NCI-H748 treated with DMSO at 0.1 percent for 48 hours (cell line): ENCODE measurements at regions not wholly inside any gene's neighbourhood (a gene's known extent, or its start where the extent isn't known, plus 50 kb on each side); places are given as distances from the start of the nearest gene placed in this dataset.
"Not testable (repeated sequence)": the region's sequence is repeated elsewhere in the genome, so short reads cannot be mapped to it uniquely, and the experiment has no call there.

Experiments
- DNase-seq: peaks from one replicate; lab custom pipeline; 2025; lab: John Stamatoyannopoulos, UW

DNA sequence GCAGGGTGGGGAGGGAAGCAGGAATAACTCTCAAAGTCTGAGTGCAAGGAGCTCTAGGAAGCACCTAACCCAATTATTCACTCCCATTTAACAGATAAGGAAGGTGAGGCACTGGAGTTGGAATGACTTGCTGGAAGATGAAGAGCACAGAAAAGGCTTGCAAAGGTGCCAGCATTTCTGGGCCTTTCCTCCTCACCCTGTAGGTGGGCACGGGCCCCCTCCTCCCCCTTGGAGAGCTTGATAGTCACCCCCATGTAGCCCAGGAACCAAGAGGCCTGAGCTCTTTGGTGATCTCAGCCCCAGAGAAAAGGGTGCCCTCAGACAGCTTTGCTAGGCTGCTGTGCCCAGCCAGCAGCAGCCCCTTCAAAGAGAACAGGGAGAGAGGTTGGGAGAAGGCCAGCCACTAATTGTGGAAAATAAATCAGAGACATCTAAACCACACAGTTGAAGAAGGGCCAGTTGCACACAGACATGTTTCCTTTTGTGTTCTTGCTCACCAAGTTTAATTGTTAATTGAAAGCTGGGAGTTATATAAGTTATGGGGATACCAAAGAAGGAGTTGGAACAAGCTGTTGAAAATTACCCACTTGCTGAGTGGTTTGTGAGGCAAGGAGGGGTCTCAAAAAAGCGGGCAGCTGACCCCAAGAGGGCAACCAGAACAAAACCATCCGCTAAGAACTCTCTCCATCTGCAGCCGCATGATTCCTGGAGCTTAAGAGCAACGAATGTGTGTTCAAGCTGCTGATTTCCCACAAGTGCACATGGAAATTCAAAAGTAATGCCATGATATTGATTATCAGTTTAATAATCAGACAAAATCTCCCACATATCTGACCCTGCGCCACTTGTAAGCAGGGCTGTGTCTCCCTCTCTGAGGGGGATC, 77.0 kb downstream of the MRPL14 start:
- no peak for DNase-seq

- no peak for DNase-seq
These were observed 77.9 kb downstream of the MRPL14 start for GRCh38 chr6:44049163-44049988.

GRCh38 chr6:44048277-44048676, 79.0 kb downstream of the MRPL14 start:
- DNase-seq: no peak

DNA sequence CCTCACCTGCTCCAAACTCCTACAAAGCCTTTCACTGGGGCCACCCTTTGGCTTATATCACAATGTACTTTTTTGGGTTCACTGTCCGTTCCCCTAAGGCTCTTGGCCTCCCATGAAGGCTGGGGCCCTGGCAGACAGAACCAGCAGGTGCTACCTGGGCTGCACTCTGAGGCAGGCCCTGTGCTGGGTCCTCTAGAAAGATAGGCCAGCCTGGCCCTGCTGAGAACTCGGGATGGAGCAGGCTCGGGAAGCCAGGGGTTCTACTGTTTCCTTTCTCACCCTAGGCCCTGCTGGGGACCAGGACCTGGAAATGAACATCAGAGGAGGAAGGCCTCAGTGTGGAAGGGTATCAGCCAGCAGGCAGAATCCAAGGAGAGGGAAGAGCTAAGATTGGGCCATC, 79.5 kb downstream of the MRPL14 start:
- DNase-seq: no peak

GRCh38 chr6:44047179-44047546, 80.1 kb downstream of the MRPL14 start:
- DNase-seq: no peak

DNA sequence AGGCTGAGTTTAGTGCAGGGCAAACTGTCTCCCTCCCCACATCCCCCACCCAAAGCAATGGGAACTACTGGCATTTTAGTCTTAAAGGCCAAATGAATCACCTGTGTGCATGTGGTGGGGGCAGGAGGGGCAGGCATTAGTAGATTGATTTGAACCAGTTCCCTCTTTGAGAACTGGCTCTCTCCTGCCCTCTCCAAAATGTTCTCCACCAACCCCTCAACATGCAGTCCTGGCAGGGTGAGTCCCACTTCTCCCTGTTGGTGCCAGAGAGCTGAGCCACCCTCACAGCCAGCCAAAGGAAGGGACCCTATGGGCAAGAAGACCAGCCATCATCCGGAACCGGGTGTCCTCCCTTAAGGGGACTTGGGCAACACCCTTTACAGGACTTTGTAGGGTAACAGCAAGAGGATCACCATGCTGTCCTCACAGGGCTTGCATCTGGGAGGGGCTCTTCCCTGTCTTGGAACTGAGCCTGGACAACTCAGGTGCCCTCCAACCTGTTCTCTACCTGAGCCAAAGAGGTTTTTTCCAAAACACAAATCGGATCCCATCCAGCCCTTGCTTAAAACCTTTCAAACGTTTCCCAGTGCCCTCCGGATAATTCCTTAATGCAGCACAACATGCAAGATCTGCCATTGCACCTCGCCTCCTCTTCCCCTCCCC, 80.6 kb downstream of the MRPL14 start:
- DNase-seq: no peak

GRCh38 chr6:44045672-44046015, 81.6 kb downstream of the MRPL14 start:
- no peak for DNase-seq

GRCh38 chr6:44044940-44045671, 82.1 kb downstream of the MRPL14 start:
- DNase-seq: no peak

DNA sequence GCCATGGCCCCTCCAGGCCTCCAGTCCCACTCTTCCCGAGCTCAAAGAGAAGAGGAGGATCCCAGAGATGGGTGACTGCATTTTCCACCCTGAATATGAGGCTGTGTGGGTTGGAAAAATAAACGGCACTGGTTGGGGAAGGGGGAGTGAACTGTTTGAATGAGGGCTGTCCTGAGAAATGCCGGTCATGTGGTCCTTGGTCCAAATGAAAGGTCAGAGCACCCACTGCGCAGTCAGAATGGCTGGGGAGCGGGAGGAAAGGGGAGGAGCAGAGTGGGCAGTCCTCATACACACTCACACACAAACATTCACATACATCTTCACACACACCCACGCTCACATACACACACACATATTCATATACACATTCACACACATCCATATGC, 83.1 kb downstream of the MRPL14 start:
- DNase-seq: no peak

DNA sequence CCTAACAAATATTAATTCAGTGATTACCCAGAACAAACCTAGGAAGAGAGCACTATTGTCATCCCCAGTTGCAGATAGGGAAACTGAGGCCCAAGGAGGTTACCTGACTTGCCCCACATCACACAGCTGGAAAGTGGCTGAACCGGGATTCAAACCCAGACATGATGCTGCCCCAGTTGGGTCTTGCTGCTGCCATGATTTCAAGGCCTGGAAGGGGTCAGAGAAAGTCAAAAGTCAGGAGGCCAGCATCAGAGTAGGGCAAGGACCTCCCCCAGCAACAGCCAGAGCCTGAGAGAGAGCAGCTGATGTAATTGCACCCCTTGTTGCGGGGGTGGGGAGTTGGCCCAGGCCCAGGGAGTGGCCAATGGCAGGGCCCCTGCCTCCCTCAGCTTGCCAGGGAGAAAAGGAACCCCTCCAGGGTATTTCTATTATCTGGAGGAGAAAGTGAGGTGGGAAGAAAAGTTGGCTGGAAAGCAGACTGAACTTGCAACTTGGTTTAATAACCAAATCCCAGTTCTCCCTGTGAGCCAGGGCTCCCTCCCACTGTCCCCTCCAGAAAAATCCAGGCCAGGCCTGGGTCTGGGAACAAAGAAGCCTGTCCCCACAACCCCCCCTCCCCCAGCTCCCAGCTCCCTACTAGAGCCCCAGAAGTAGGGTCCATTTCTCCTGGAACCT, 83.6 kb downstream of the MRPL14 start:
- no peak for DNase-seq

DNA sequence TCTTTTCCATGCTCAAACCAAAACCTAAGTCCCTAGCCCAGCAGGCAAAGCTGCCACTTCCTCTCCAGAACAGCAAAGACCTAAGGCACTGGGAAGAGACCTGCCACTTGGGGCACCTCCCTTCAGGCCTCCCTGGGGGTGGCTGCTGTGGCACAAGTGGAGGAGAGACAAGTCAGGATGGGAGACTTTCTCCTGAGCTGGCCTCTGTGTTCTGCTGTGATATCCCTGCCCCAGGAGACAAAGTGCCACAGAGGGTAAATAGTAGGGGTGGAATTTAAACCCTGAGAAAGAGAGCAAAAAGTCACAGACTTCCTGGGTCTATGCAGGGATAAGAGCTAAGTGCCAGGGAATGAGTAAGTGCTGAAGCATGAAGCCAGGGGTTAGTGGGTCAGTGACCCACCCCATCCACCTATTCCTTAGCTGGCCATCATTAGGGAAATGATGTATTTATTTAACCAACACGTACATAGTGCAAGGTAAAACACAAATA, 84.2 kb downstream of the MRPL14 start:
- DNase-seq: no peak

DNA sequence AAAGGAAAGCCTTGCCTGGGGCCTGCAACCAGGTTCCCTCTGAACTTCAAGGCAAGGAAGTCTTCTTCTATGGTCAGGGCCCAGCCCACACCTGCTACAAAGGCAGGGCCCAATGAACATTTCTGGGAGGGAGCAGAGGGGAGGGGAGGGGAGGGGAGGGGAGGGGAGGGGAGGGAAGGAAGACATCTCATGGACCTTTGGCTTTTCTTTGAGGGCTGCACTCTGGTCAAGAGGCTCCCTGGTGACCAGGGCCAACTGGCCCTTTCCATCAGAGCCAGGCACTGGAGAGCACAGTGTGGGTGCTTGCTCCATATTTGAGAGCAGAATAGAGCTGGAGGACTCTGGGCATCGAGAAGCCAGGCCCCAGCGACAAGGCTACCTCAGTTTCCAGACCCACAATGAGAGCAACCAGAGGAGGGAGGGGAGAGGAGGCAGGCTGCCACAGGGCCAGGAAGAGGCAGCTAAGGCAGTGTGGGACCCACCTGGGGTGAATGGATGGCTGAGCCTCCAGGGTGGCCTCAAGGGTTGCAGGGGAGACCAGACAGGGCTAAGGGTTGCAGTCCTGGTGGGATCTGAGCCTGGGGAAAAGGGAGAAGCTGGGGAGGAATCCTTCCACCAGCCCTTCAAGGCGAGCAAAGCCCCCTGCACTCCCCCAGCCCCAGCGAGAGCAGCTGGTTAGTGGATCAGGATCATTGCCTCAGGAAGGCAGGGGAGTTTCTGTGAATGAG, 84.8 kb downstream of the MRPL14 start:
- DNase-seq: no peak

DNA sequence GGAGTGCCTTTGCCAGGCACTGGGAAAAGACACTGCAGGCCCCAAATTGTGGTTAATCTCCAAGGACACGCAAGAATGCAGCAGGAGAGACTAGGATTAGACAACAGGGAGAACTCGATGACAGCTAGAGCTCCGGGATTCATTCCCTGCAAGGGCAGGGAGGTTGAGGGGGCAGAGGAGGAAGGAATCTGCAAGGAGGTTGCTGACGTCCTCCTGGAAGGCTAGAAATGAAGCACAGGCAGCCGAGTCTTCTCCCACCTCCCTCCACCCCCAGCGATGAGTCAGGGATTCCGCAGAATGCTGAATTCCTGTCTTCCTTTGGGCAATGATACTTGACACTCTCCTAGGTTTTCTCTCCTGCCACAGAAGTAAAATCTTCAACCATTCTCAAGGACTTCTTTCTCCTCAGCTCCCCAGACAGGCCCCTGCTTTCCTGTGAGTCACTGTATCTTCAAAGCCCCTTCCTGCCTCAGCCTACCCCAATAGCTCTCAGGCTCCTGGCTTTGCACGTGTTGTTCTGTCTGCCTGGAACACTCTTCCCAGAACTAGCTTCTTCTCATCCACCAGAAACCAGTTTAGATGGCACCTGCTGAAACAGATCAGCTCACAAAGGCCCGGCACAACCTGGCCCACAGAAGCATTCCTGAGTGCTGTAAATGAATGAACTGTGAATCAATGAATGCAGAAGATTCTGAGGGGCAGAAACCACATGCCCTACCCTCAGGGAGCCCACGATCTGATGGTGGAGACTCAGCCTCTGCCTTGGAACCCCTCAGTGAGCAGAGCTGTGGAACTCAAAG, 85.6 kb downstream of the MRPL14 start:
- no peak for DNase-seq

GRCh38 chr6:44040786-44041185, 86.5 kb downstream of the MRPL14 start:
- no peak for DNase-seq

DNA sequence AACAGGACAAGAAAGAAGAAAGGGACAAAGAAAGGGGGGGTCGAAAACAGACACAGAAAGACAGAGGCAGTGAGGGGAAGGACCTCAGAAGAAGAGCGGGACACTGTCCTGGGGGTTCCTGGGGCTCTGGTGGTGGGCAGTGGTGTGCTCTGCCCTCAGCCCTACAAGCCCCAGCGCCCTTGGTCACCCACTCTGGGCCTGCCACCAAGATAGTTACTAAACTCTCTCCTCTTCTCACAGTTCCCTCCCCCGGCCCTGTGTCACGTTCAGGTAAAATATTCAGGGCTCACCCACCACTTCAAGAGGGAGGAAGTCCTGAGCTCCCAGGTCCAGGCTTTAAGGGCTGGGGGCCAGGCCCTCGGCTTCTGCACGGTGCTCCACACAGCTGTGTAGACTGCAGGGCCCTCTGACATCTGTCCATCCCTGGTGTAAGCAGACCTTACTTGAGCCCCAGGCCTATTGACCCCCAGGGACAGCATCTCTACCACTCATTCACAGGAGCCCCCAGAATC, 87.4 kb downstream of the MRPL14 start:
- no peak for DNase-seq

DNA sequence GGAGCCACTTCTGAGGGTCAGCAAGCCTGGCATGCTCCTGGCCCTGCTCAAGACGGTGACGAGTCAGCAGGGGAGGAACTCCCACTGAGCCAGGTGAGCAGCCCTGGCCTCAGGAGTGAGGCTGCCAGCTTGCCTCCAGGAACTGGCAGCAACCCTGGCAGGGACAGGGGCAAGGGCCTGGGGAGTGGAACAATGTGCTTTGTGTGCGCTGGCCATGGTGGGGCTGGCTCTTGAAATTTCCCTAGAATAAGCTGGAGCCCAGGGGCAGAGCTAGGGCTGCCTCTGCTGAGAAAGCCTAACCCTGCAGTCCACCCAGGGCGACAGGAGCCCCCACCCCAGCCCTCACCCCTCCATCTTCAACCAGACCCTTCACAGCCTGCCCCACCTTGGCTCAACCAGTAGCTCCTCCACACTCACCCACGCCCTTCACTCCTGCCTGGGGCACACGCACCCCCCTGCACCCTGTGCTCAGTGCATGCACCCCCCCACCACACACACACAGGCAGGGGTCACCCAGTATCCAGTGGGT, 88.0 kb downstream of the MRPL14 start:
- DNase-seq: no peak

DNA sequence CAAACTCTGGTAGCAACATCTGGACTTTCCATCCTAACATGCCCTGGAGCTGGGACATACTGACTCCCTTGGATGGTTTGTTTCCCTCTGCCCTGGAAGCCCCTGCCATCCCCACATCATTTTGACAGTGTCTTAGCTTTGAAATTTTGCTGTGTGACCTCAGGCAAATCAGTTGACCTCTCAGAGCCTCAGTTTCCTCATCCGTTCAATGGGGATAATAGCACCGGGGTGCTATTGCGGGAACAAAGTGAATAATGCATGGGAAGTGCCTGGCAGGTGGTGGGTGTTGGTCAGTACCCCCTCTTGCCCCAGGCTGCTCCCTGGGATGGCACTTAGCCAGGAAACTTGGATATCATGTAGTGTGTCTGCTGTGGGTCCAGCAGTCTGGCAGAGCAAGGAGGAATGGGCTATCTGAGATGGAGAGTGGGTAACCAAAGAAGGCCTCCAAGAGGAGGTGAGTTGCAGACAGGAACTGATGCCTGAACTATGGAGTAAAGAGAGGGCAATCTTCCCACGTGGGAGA, 88.6 kb downstream of the MRPL14 start:
- DNase-seq: no peak

DNA sequence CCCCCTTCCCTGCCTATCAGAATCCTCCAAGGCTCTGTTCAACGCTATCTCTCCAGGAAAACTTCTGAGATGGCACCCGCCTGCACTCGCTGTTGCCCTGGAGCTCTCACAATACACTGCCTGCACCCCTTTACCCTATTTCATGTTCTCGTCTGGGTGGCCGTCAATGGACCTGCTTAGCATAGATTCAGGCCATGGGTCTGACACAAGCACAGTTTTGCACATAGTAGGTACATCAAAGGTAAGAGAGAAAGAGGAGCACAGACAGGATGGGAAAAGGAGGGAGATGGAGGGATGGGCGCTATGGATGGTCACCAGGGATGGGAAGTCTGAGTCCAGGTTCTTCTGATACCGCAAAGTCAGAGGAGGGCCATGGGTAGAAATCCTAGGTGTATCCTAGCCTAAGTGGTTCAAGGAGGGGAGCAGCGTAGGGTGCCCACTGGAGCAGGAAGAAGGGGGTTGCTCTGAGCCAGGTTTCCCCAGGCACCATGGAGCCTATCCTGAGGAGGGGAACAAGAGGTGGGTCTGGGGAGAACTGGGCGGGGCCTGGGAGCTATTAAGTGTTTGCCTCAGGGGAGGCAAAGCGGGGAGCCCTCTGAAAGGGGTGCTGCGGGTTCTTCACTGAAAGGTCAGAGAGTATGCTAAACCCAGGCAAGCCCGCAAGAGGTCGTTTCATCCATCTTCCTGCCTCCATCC, 89.3 kb downstream of the MRPL14 start:
- DNase-seq: no peak

DNA sequence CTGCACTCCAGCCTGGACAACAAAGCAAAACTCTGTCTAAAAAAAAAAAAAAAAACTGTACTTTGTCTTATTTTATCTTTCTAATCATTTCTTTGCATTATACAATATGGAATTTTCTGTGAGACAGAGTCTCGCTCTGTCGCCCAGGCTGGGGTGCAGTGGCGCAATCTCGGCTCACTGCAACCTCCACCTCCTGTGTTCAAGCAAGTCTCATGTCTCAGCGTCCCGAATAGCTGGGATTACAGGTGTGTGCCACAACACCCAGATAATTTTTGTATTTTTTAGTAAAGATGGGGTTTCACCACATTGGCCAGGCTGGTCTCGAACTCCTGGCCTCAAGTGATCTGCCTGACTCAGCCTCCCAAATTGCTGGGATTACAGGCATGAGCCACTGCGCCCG, 90.0 kb downstream of the MRPL14 start:
- DNase-seq: not testable (repeated sequence)
